ENCODE measurements at regions not wholly inside any gene's neighbourhood (a gene's known extent, or its start where the extent isn't known, plus 50 kb on each side); places are given as distances from the start of the nearest gene placed in this dataset.

DNA sequence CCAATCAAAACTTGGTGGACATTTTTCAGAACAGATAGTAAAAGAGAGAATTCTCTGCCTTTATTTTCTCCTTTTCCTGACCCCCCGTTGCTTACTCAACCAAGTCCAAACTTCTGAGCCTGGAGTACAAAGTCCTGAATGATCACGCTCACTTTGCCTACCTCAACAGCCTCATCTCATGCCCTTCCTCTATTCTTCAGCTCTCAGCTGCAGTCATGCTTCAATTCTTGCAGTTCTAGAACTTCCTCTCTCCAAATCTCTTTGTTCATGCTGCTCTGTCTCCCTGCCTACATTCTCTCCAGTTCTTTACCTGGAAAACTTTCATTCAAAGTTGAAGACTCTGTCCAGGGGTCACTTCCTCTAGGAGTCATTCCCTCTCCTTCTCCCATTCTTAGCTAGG is 398.5 kb upstream of the SLC24A2 start:
- Histone ChIP-seq H3K27ac (ENCODE audit: low read depth, low read length) (no peak overlapping the region), H3K9me3 (ENCODE audit: insufficient read depth, low read depth, low read length) (no peaks in the 10 kb centered on the region), H3K9ac (ENCODE audit: low read length) (no peak overlapping the region), H4K20me1 (ENCODE audit: insufficient read depth, low read length) (no peaks in the 10 kb centered on the region), H3K79me2 (ENCODE audit: insufficient read depth, low read length) (no peaks in the 10 kb centered on the region), H3K4me2 (ENCODE audit: low read length) (no peak overlapping the region), H3K4me3 (ENCODE audit: insufficient read depth, low read depth, low read length) (no peak overlapping the region), H2AFZ (ENCODE audit: low read depth, low read length) (no peak overlapping the region), H3K4me1 (ENCODE audit: insufficient read depth, low read length) (no peaks in the 10 kb centered on the region), H3K36me3 (ENCODE audit: insufficient read depth, low read length) (no peaks in the 10 kb centered on the region), H3K27me3 (ENCODE audit: insufficient read depth, low read length) (no peaks in the 10 kb centered on the region)
- H3K4me1 Mint-ChIP-seq (ENCODE audit: low read depth, unreplicated experiment): peaks cover 3% of the 10 kb centered on the region
- H3K27ac Mint-ChIP-seq (ENCODE audit: unreplicated experiment): no peak overlapping the region
- H3K36me3 Mint-ChIP-seq (ENCODE audit: low read depth, unreplicated experiment): no peaks in the 10 kb centered on the region
- H3K27me3 Mint-ChIP-seq (ENCODE audit: low read depth, unreplicated experiment): no peaks in the 10 kb centered on the region
- H3K9me3 Mint-ChIP-seq (ENCODE audit: unreplicated experiment): peaks cover 4% of the 10 kb centered on the region
- FAIRE-seq: no peak
- no peak for TF ChIP-seq EZH2 (IDR thresholded peaks at IDR 0.05; ENCODE audit: insufficient read depth, low read length)
- TF ChIP-seq, protein P1, sequence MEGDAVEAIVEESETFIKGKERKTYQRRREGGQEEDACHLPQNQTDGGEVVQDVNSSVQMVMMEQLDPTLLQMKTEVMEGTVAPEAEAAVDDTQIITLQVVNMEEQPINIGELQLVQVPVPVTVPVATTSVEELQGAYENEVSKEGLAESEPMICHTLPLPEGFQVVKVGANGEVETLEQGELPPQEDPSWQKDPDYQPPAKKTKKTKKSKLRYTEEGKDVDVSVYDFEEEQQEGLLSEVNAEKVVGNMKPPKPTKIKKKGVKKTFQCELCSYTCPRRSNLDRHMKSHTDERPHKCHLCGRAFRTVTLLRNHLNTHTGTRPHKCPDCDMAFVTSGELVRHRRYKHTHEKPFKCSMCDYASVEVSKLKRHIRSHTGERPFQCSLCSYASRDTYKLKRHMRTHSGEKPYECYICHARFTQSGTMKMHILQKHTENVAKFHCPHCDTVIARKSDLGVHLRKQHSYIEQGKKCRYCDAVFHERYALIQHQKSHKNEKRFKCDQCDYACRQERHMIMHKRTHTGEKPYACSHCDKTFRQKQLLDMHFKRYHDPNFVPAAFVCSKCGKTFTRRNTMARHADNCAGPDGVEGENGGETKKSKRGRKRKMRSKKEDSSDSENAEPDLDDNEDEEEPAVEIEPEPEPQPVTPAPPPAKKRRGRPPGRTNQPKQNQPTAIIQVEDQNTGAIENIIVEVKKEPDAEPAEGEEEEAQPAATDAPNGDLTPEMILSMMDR (IDR thresholded peaks at IDR 0.05; ENCODE audit: insufficient read depth, low read depth, low read length): no peak
- no peak for DNase-seq (ENCODE audit: low read depth)
- no peak overlapping the region for H3K4me3 Mint-ChIP-seq (ENCODE audit: unreplicated experiment)

DNA sequence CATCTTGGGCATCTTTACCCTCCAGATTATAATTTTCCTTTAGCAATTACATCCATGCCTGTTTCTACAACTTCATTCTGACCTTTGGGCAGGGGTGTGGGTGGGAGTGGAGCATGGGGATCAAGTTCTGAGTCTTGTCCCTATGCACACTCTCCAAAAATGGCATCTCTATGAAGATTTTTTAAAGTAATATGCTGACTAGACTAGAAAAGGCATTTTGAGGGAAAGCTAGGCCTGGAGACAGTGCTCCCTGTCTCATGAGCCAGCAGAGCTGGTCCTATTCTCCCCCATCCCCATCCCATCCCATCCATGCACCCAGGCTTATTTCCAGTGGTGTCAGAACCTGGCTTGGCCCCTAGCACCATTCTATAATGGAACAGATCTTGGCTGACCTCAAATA is 398.0 kb upstream of the SLC24A2 start:
- no peak for FAIRE-seq
- H3K27ac Mint-ChIP-seq (ENCODE audit: unreplicated experiment): no peak overlapping the region
- DNase-seq (ENCODE audit: low read depth): no peak

DNA sequence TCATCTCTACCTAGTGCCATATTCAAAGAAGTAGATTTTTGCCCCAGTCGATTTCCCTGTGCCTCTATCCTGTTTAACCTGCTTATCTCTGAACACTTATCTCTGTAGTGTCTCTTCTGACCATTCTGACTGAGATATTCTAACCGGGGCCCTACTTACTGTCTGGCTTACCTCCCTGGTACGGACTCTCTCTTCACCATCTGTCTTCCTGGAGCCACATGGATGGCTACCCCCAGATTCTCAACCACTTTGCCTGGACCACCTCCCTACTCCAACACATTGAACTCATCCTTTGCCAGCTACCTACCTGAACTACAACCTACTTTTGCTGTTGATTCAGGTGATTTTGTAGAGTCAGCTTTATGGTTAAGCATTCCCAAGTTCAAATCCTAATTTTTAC is 397.4 kb upstream of the SLC24A2 start:
- H3K4me3 ChIP-seq (ENCODE audit: insufficient read depth, low read depth, low read length): no peak overlapping the region
- DNase-seq (ENCODE audit: low read depth) (no peak), FAIRE-seq (no peak)
- Mint-ChIP-seq H3K4me3 (ENCODE audit: unreplicated experiment) (no peak overlapping the region), H3K9me3 (ENCODE audit: unreplicated experiment) (peaks cover 6% of the 10 kb centered on the region), H3K27me3 (ENCODE audit: low read depth, unreplicated experiment) (no peaks in the 10 kb centered on the region), H3K36me3 (ENCODE audit: low read depth, unreplicated experiment) (no peaks in the 10 kb centered on the region), H3K4me1 (ENCODE audit: low read depth, unreplicated experiment) (peaks cover 3% of the 10 kb centered on the region), H3K27ac (ENCODE audit: unreplicated experiment) (no peak overlapping the region)
- no peaks in the 10 kb centered on the region for H3K27me3 ChIP-seq (ENCODE audit: insufficient read depth, low read length)
- H3K9me3 ChIP-seq (ENCODE audit: insufficient read depth, low read depth, low read length): no peaks in the 10 kb centered on the region
- no peak overlapping the region for H3K9ac ChIP-seq (ENCODE audit: low read length)
- no peaks in the 10 kb centered on the region for H3K79me2 ChIP-seq (ENCODE audit: insufficient read depth, low read length)
- H4K20me1 ChIP-seq (ENCODE audit: insufficient read depth, low read length): no peaks in the 10 kb centered on the region
- H3K4me1 ChIP-seq (ENCODE audit: insufficient read depth, low read length): no peaks in the 10 kb centered on the region
- no peak overlapping the region for H3K27ac ChIP-seq (ENCODE audit: low read depth, low read length)
- TF ChIP-seq EZH2 (IDR thresholded peaks at IDR 0.05; ENCODE audit: insufficient read depth, low read length): no peak
- TF ChIP-seq, protein P1 (IDR thresholded peaks at IDR 0.05; ENCODE audit: insufficient read depth, low read depth, low read length): no peak
- no peaks in the 10 kb centered on the region for H3K36me3 ChIP-seq (ENCODE audit: insufficient read depth, low read length)
- H3K4me2 ChIP-seq (ENCODE audit: low read length): no peak overlapping the region
- H2AFZ ChIP-seq (ENCODE audit: low read depth, low read length): no peak overlapping the region

More for the DNA sequence above, 398.0 kb upstream of the SLC24A2 start:
- H2AFZ ChIP-seq (ENCODE audit: low read depth, low read length): no peak overlapping the region
- Mint-ChIP-seq H3K27me3 (ENCODE audit: low read depth, unreplicated experiment) (no peaks in the 10 kb centered on the region), H3K9me3 (ENCODE audit: unreplicated experiment) (peaks cover 6% of the 10 kb centered on the region), H3K4me3 (ENCODE audit: unreplicated experiment) (no peak overlapping the region), H3K36me3 (ENCODE audit: low read depth, unreplicated experiment) (no peaks in the 10 kb centered on the region), H3K4me1 (ENCODE audit: low read depth, unreplicated experiment) (peaks cover 3% of the 10 kb centered on the region)
- H3K4me3 ChIP-seq (ENCODE audit: insufficient read depth, low read depth, low read length): no peak overlapping the region
- H3K9ac ChIP-seq (ENCODE audit: low read length): no peak overlapping the region
- H4K20me1 ChIP-seq (ENCODE audit: insufficient read depth, low read length): no peaks in the 10 kb centered on the region
- no peaks in the 10 kb centered on the region for H3K36me3 ChIP-seq (ENCODE audit: insufficient read depth, low read length)
- no peaks in the 10 kb centered on the region for H3K27me3 ChIP-seq (ENCODE audit: insufficient read depth, low read length)
- no peaks in the 10 kb centered on the region for H3K79me2 ChIP-seq (ENCODE audit: insufficient read depth, low read length)
- no peaks in the 10 kb centered on the region for H3K4me1 ChIP-seq (ENCODE audit: insufficient read depth, low read length)
- H3K9me3 ChIP-seq (ENCODE audit: insufficient read depth, low read depth, low read length): no peaks in the 10 kb centered on the region
- no peak overlapping the region for H3K4me2 ChIP-seq (ENCODE audit: low read length)
- TF ChIP-seq, protein P1 (IDR thresholded peaks at IDR 0.05; ENCODE audit: insufficient read depth, low read depth, low read length): no peak
- no peak for TF ChIP-seq EZH2 (IDR thresholded peaks at IDR 0.05; ENCODE audit: insufficient read depth, low read length)
- H3K27ac ChIP-seq (ENCODE audit: low read depth, low read length): no peak overlapping the region

Measured in astrocyte (in vitro differentiated cells and primary cell).